ENCODE measurements at regions not wholly inside any gene's neighbourhood (a gene's known extent, or its start where the extent isn't known, plus 50 kb on each side); places are given as distances from the start of the nearest gene placed in this dataset.
A peak's percentile ranks its signal among the peaks of the same experiment; 100 is the strongest.
"Not testable (repeated sequence)": the region's sequence is repeated elsewhere in the genome, so short reads cannot be mapped to it uniquely, and the experiment has no call there.

GRCh38 chr1:146317785-146318184 is 89.0 kb upstream of the NOTCH2NLA start:
- DNase-seq (ENCODE audit: missing footprints); intact Hi-C loops (cut with DNase I); ATAC-seq: not testable (repeated sequence)

DNA sequence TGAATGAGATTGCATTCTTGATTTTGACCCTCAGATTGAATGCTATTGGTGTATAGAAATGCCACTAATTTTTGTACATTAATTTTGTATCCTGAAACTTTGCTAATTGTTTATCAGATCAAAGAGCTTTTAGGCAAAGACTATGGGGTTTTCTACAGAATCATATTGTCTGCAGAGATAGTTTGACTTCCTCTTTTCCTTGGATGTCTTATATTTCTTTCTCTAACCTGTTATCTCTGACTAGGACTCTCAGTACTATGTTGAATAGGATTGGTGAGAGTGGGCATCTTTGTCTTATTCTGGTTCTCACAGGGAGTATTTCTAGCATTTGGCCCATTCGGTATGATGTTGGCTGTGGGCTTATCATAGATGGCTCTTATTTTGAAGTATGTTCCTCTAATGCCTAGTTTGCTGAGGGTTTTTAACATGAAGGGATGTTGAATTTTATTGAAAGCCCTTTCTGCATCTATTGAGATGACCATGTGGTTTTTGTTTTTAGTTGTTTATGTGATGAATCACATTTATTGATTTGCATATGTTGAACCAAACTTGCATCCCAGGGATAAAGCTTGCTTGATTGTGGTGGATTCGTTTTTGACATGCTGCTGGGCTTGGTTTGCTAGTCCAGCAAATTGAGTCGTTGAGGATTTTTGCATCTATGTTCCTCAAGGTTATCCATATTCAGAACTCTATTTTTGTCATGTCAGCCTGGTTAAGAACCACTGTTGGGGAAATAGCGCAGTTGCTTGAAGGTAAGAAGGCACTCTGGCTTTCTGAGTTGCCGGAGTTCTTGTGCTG is 85.8 kb upstream of the NOTCH2NLA start:
- DNase-seq (ENCODE audit: missing footprints); ATAC-seq; intact Hi-C loops (cut with DNase I): not testable (repeated sequence)

GRCh38 chr1:146310579-146310978 is 81.8 kb upstream of the NOTCH2NLA start:
- ATAC-seq; DNase-seq (ENCODE audit: missing footprints); intact Hi-C loops (cut with DNase I): not testable (repeated sequence)

DNA sequence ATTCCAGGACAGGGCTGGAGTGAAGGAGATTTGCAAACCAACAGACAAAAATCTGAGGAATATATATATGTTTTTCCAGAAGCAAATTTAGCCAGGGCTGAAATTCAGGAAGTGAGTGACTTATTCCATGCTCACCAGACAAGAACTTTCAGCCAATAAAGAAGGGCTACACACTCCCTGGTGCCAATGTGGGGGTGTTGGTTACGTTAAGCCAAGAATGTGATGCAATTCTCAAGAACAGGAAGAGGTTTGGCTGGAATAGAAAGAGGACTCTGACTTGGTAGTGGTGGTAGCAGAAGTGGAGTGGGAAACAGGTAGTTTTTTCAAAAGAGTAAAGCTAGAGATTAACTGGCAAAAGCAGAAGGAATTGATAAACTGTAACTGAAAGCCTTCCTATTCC is 80.6 kb upstream of the NOTCH2NLA start:
- intact Hi-C loops (cut with DNase I); DNase-seq (ENCODE audit: missing footprints): not testable (repeated sequence)
- ATAC-seq: peak; percentile 83

DNA sequence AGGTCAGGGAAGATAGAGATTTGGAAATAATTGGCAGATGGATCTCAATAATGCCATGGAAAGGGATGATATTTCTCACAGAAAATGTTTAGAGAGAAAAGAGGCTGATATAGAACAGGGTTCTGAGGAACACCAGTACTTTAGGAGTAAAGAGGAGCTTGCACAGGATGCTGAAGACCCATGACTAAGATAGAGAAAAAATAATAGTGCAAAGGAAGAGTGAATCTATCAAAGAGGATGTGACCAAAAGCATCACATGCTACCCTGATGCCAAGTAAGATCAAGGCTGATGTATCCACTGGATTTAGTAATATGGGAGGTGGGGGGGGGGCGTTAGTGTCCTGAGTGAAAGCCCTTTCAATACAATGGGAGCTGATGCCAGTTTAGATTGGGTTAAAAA is 80.1 kb upstream of the NOTCH2NLA start:
- ATAC-seq; intact Hi-C loops (cut with DNase I); DNase-seq (ENCODE audit: missing footprints): not testable (repeated sequence)

- peak; percentile 78 for ATAC-seq
- intact Hi-C loops (cut with DNase I); DNase-seq (ENCODE audit: missing footprints): not testable (repeated sequence)
Measured at GRCh38 chr1:146308152-146308551, 79.3 kb upstream of the NOTCH2NLA start.

DNA sequence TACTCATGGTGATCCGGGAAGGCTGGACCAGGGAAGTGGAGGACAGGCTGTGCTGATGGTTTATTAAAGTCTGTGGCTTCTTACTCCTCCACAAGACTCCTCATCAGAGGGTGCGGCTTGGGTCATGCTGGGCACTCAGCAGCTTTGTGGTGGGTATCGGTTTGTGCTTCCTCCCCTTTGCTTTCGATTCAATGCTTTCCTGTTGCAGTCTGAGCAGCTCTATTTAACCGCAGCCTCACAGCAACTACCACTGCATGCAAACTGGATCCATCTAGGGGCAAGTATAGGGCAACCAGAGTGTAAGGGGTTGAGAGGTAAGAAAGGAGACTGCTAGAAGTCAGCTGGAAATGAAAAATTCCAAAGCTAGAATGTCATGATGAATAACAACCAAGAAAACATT is 78.8 kb upstream of the NOTCH2NLA start:
- peak; percentile 58 for ATAC-seq
- intact Hi-C loops (cut with DNase I); DNase-seq (ENCODE audit: missing footprints): not testable (repeated sequence)

DNA sequence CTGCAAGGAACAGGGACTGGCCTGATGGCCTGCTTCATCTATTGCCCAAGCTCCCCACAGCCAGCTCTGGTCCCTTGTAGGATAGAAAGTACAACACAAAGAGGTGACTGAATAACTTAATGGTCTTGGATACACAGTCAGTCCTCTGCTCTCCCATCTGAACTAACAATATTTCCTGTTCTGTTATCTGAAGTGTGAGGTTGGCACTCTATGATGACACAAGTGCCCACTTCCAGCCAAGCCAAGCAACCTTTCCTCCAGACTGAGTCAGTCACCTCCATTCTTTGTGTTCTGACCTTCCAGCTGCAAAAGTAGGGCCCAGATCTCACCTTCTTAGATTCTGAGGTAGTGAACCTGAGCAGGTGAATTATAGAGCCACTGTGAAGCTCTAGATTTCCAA is 77.8 kb upstream of the NOTCH2NLA start:
- intact Hi-C loops (cut with DNase I); DNase-seq (ENCODE audit: missing footprints): not testable (repeated sequence)
- ATAC-seq: peak; percentile 33

GRCh38 chr1:146305442-146305841 is 76.6 kb upstream of the NOTCH2NLA start:
- intact Hi-C loops (cut with DNase I); ATAC-seq: not testable (repeated sequence)

GRCh38 chr1:146298575-146298897 is 69.7 kb upstream of the NOTCH2NLA start:
- DNase-seq (ENCODE audit: missing footprints); intact Hi-C loops (cut with DNase I): not testable (repeated sequence)
- peak; percentile 96 for ATAC-seq

More at GRCh38 chr1:146305442-146305841, 76.6 kb upstream of the NOTCH2NLA start:
- DNase-seq (ENCODE audit: missing footprints): not testable (repeated sequence)

DNA sequence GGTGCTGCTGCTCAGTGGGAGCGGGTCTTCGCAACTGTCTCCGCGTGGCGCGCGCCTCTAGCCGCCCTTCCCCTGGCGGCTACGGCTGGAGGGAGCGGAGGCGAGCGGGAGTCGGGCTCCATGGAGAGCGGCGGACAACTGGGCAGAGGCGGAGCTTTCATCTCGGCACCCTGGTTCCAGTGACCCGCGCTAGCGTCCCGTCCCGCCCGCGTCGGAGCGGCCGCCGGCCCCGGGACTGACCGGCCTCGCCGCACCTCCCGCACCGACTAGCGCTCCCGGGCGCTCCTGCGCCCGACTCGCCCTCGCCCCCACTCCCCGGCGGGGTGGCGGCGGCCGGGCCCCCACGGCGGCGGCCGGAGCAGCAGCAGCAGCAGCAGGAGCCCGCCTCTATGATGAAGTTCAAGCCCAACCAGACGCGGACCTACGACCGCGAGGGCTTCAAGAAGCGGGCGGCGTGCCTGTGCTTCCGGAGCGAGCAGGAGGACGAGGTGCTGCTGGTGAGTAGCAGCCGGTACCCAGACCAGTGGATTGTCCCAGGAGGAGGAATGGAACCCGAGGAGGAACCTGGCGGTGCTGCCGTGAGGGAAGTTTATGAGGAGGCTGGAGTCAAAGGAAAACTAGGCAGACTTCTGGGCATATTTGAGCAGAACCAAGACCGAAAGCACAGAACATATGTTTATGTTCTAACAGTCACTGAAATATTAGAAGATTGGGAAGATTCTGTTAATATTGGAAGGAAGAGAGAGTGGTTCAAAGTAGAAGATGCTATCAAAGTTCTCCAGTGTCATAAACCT is 69.2 kb upstream of the NOTCH2NLA start:
- ATAC-seq: peak; percentile 73
- DNase-seq (ENCODE audit: missing footprints); intact Hi-C loops (cut with DNase I): not testable (repeated sequence)

- ATAC-seq: peak; percentile 76
- intact Hi-C loops (cut with DNase I); DNase-seq (ENCODE audit: missing footprints): not testable (repeated sequence)
Measured at GRCh38 chr1:146292940-146293936, 64.4 kb upstream of the NOTCH2NLA start.

DNA sequence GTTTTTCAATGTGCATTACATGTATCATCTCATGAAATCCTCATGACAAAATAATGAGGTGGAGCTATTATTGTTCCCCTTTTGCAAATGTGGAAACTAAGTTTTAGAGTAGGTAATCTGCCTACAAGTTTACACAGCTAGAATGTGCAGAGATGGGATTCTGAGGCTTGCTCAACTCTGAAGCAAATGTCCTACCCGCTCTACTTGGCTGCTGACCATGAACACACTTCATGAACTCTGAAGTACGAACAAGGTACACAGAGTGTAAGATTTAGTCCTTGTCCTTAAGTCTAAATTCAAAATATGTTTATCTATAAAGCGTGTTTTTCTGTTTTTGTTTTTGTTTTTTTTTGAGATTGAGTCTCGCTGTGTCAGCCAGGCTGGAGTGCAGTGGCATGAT is 63.6 kb upstream of the NOTCH2NLA start:
- not testable (repeated sequence) for ATAC-seq

GRCh38 chr1:146287881-146288280 is 59.1 kb upstream of the NOTCH2NLA start:
- intact Hi-C loops (cut with DNase I); ATAC-seq: not testable (repeated sequence)

More for the DNA sequence above, 63.6 kb upstream of the NOTCH2NLA start:
- DNase-seq (ENCODE audit: missing footprints); intact Hi-C loops (cut with DNase I): not testable (repeated sequence)

GRCh38 chr1:146284760-146285159 is 55.9 kb upstream of the NOTCH2NLA start:
- peak; percentile 46 for ATAC-seq

More at GRCh38 chr1:146287881-146288280, 59.1 kb upstream of the NOTCH2NLA start:
- not testable (repeated sequence) for DNase-seq (ENCODE audit: missing footprints)

DNA sequence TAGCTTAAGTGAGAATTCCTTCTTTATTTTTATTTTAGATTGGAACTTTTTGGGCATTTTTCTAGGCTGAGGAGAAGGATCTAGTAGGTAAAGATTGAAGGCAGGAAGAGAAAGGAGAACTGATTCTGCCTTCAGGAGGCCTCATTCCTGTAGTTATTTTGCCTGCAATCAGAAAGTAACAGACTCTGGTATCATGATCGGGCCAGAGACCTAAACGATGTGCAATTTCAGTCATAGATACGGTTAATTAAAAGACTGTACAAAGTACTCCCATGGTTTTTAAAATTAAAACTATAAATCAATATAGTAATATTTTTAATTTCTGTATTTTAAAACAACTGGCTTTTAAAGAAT is 54.7 kb upstream of the NOTCH2NLA start:
- DNase-seq (ENCODE audit: missing footprints); ATAC-seq; intact Hi-C loops (cut with DNase I): not testable (repeated sequence)

More at GRCh38 chr1:146284760-146285159, 55.9 kb upstream of the NOTCH2NLA start:
- DNase-seq (ENCODE audit: missing footprints); intact Hi-C loops (cut with DNase I): not testable (repeated sequence)

DNA sequence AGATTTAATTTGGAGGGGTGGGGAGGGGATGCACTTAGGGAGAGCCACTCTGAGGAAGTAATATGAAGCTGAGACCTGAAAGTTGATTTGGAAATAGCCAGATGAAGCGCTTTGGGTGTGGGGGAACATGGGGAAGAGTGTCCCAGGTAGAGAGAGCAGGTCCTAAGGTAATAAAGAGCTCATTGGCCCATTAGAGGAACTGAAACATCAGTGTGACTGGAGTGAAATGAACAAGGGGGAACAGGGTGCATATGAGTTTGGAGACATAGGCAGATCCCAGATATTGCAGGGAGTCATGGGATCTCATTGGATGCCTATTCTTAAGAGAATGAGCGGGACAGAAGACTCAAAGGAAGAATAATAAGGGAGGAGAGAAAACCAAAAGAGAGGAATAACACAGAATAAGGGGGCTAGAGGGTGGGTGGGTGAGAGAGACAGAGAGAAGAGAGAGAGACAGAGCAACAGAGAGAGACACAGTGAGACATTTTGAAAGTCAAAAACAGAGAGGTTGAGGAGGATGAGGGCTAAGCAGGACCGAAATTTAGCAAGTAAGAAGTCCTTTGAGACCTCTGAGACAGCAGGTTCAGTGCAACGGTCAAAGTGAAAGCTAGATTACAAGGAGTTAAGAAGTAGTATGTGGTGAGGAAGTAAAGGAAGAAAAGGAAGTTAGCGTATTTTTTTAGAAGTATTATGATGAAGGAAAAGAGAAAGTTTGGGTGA is 54.1 kb upstream of the NOTCH2NLA start:
- ATAC-seq; intact Hi-C loops (cut with DNase I); DNase-seq (ENCODE audit: missing footprints): not testable (repeated sequence)

DNA sequence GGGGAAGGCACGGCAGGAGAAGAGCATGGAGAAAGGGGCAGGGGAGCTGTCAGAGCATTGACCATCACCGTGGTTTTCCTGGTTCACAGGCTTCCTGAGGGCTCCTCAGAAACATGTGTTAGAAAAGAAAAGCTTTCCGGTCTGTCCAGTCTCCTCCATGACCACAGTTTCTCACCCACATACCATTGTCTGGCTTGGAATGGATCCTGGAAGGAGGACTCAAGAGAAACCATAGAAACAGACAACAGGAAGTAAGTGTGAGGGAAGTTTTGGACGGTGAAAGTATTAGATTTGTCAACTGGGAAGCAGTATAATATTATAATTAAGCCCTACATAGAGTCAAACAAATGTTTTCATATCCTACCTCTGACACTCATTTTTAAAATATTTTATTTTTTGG is 52.7 kb upstream of the NOTCH2NLA start:
- intact Hi-C loops (cut with DNase I); ATAC-seq: not testable (repeated sequence)

More for the DNA sequence above, 52.7 kb upstream of the NOTCH2NLA start:
- not testable (repeated sequence) for DNase-seq (ENCODE audit: missing footprints)
